ENCODE measurements at regions not wholly inside any gene's neighbourhood (a gene's known extent, or its start where the extent isn't known, plus 50 kb on each side); places are given as distances from the start of the nearest gene placed in this dataset.

GRCh38 chr12:46921764-46922133, 96.0 kb upstream of the SLC38A4 start:
- no peak overlapping the region for H3K27ac ChIP-seq
- no peaks in the 10 kb centered on the region for H3K27me3 ChIP-seq
- no peak for DNase-seq
- no peak for TF ChIP-seq CTCF (IDR thresholded peaks at IDR 0.05)
- H3K9me3 ChIP-seq = no peaks in the 10 kb centered on the region
- H3K4me1 ChIP-seq = peaks cover 0 to 9% (median 0%) of the 10 kb centered on the region in 4 donors
- no peak overlapping the region for H3K4me3 ChIP-seq
- intact Hi-C loops (cut with DNase I; ENCODE audit: low total_unique reads) = no loop called here
- H3K36me3 ChIP-seq = no peaks in the 10 kb centered on the region

- Histone ChIP-seq H3K4me3 (no peak overlapping the region), H3K36me3 (no peaks in the 10 kb centered on the region), H3K27me3 (no peaks in the 10 kb centered on the region), H3K9me3 (no peaks in the 10 kb centered on the region), H3K4me1 (no peaks in the 10 kb centered on the region), H3K27ac (no peak overlapping the region)
- intact Hi-C loops (cut with DNase I; ENCODE audit: low total_unique reads) = no loop called here
- no peak for TF ChIP-seq CTCF (IDR thresholded peaks at IDR 0.05)
- DNase-seq = no peak
Measured at GRCh38 chr12:46926526-46926925, 100.7 kb upstream of the SLC38A4 start.

GRCh38 chr12:46930101-46930500, 104.3 kb upstream of the SLC38A4 start:
- no peaks in the 10 kb centered on the region for H3K4me1 ChIP-seq
- no peaks in the 10 kb centered on the region for H3K36me3 ChIP-seq
- intact Hi-C loops (cut with DNase I; ENCODE audit: low total_unique reads) = loop anchor here (5.0 kb wide), 1 partner anchor 253 kb away; no protein-coding TSS in a partner anchor
- H3K4me3 ChIP-seq = no peak overlapping the region
- no peak for TF ChIP-seq CTCF (IDR thresholded peaks at IDR 0.05)
- no peak overlapping the region for H3K27ac ChIP-seq
- no peaks in the 10 kb centered on the region for H3K27me3 ChIP-seq
- H3K9me3 ChIP-seq = no peaks in the 10 kb centered on the region
- DNase-seq = no peak

GRCh38 chr12:46933947-46934346, 108.2 kb upstream of the SLC38A4 start:
- DNase-seq = no peak
- no peaks in the 10 kb centered on the region for H3K36me3 ChIP-seq
- TF ChIP-seq CTCF (IDR thresholded peaks at IDR 0.05) = peak; percentile 54 to 64
- no peaks in the 10 kb centered on the region for H3K9me3 ChIP-seq
- no peak overlapping the region for H3K27ac ChIP-seq
- intact Hi-C loops (cut with DNase I; ENCODE audit: low total_unique reads) = loop anchor here (5.0 kb wide), 1 partner anchor 257 kb away; no protein-coding TSS in a partner anchor
- no peak overlapping the region for H3K4me3 ChIP-seq
- H3K27me3 ChIP-seq = no peaks in the 10 kb centered on the region
- H3K4me1 ChIP-seq = no peaks in the 10 kb centered on the region

DNA sequence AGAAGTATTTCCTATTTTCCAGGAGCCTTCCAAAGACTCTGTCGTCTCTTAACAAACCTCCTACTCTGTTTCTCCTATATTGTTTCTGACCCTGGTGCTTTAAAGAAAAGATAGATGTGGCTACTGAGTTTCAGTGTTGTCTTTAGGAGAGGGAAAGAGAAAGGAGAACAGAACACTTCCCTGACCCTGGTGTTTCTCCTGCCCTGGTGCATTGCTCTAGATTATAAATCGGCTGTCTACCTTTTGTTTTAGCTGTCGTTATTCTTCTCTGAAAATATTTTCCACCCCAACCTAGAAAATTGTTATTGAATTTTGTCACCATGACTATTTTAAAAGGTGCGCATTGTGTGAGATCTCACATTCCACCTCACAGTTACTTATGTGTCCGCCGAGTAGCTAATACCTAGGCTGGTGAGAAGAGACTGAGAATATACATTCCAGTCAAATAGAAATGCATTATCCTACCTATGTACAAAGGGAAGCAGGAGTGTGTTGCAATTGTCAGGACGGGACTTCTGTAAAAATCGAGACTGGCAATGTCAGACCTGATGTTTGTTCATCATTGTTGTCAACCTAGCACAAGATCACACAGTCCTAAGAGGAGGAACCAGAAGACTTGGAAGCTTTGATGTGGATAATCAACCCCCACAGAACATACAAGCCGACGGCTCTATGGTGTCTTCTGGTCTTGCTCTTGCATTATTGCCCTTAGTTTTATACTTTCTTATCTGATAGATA, 108.7 kb upstream of the SLC38A4 start:
- no peaks in the 10 kb centered on the region for H3K27me3 ChIP-seq
- intact Hi-C loops (cut with DNase I; ENCODE audit: low total_unique reads) = loop anchor here (5.0 kb wide), 1 partner anchor 257 kb away; no protein-coding TSS in a partner anchor
- no peaks in the 10 kb centered on the region for H3K4me1 ChIP-seq
- TF ChIP-seq CTCF (IDR thresholded peaks at IDR 0.05) = no peak
- no peak overlapping the region for H3K27ac ChIP-seq
- DNase-seq = no peak
- H3K36me3 ChIP-seq = no peaks in the 10 kb centered on the region
- H3K4me3 ChIP-seq = no peak overlapping the region
- H3K9me3 ChIP-seq = no peaks in the 10 kb centered on the region
